AG04449 (cell line): ENCODE measurements at regions not wholly inside any gene's neighbourhood (a gene's known extent, or its start where the extent isn't known, plus 50 kb on each side); places are given as distances from the start of the nearest gene placed in this dataset.

Experiments
- CTCF ChIA-PET: fragments of 350-600 bp; formaldehyde crosslinking; extraction: SDS; loops from one replicate; lab custom pipeline; 2021; ENCODE audit warnings: antibody characterized with exemption; lab: Yijun Ruan, JAX
- POLR2A ChIA-PET: fragments of 400-600, 350-600 bp; formaldehyde crosslinking; extraction: SDS; loops from one replicate; lab custom pipeline; 2020; ENCODE audit warnings: antibody characterized with exemption, inconsistent platforms; lab: Yijun Ruan, JAX
- DNase-seq: peaks from one replicate; pipeline ENCODE4 v3.0.0-alpha.2; 2010; ENCODE audit warnings: low read depth, low spot score
- H3K4me3 ChIP-seq: 2 replicates; pipeline ENCODE4 v1.5.1; 2011; ENCODE audit warnings: low read depth, mild to moderate bottlenecking, control low read depth, low read length
- CTCF ChIP-seq: IDR thresholded peaks from one replicate; pipeline ENCODE4 v1.5.1; 2011; ENCODE audit warnings: mild to moderate bottlenecking, moderate library complexity, low read length, control low read depth, inconsistent platforms; ENCODE audit not compliant: insufficient read depth; ENCODE audit errors: missing control alignments

- no peak overlapping the region for H3K4me3 ChIP-seq
- CTCF ChIA-PET, result no interaction called here
- DNase-seq, result no peak
- POLR2A ChIA-PET, result no interaction called here
- TF ChIP-seq CTCF, result no peak
Measured at GRCh38 chr13:34011552-34012085, 193.7 kb downstream of the RFC3 start.

GRCh38 chr13:34012382-34012781, 194.4 kb downstream of the RFC3 start:
- no peak overlapping the region for H3K4me3 ChIP-seq
- CTCF ChIA-PET, result no interaction called here
- POLR2A ChIA-PET, result no interaction called here
- no peak for TF ChIP-seq CTCF
- no peak for DNase-seq

GRCh38 chr13:34013061-34013460, 195.1 kb downstream of the RFC3 start:
- ChIA-PET CTCF (no interaction called here), POLR2A (no interaction called here)
- DNase-seq, result no peak
- TF ChIP-seq CTCF, result no peak
- no peak overlapping the region for H3K4me3 ChIP-seq

GRCh38 chr13:34017231-34017630, 199.3 kb downstream of the RFC3 start:
- DNase-seq, result no peak
- CTCF ChIA-PET, result interaction anchor here (1.3 kb wide), 1 partner anchor 9 kb away, joined by 4 read pairs; no protein-coding TSS in a partner anchor
- TF ChIP-seq CTCF, result no peak
- POLR2A ChIA-PET, result interaction anchor here (0.5 kb wide), 1 partner anchor 1747 kb away, joined by 3 read pairs; no protein-coding TSS in a partner anchor
- no peak overlapping the region for H3K4me3 ChIP-seq

- TF ChIP-seq CTCF, result no peak
- DNase-seq, result no peak
Measured at GRCh38 chr13:34019870-34020269, 201.9 kb downstream of the RFC3 start.

GRCh38 chr13:34020388-34020787, 202.4 kb downstream of the RFC3 start:
- no peak overlapping the region for H3K4me3 ChIP-seq
- TF ChIP-seq CTCF, result no peak
- CTCF ChIA-PET, result no interaction called here
- POLR2A ChIA-PET, result no interaction called here
- DNase-seq, result no peak

More at GRCh38 chr13:34019870-34020269, 201.9 kb downstream of the RFC3 start:
- no peak overlapping the region for H3K4me3 ChIP-seq
- CTCF ChIA-PET, result no interaction called here
- POLR2A ChIA-PET, result no interaction called here
